ENCODE measurements at regions not wholly inside any gene's neighbourhood (a gene's known extent, or its start where the extent isn't known, plus 50 kb on each side); places are given as distances from the start of the nearest gene placed in this dataset.

GRCh38 chr5:133742431-133742988 is 130.2 kb upstream of the FSTL4 start:
- no peak for DNase-seq (ENCODE audit: low read depth)

- DNase-seq (ENCODE audit: low read depth), result no peak
Measured at GRCh38 chr5:133741818-133742355, 129.5 kb upstream of the FSTL4 start.

- no peak for DNase-seq (ENCODE audit: low read depth)
Measured at GRCh38 chr5:133741396-133741795, 129.1 kb upstream of the FSTL4 start.

- no peak for DNase-seq (ENCODE audit: low read depth)
Measured at GRCh38 chr5:133739181-133739780, 126.9 kb upstream of the FSTL4 start.

GRCh38 chr5:133738271-133738670 is 125.9 kb upstream of the FSTL4 start:
- no peak for DNase-seq (ENCODE audit: low read depth)

- no peak for DNase-seq (ENCODE audit: low read depth)
Measured at GRCh38 chr5:133736512-133736911, 124.2 kb upstream of the FSTL4 start.

- peak; percentile 1 for DNase-seq (ENCODE audit: low read depth)
Measured at GRCh38 chr5:133735346-133735745, 123.0 kb upstream of the FSTL4 start.

GRCh38 chr5:133734916-133735315 is 122.6 kb upstream of the FSTL4 start:
- no peak for DNase-seq (ENCODE audit: low read depth)

GRCh38 chr5:133732536-133732935 is 120.2 kb upstream of the FSTL4 start:
- no peak for DNase-seq (ENCODE audit: low read depth)

GRCh38 chr5:133731951-133732350 is 119.6 kb upstream of the FSTL4 start:
- DNase-seq (ENCODE audit: low read depth), result no peak

GRCh38 chr5:133730866-133731265 is 118.5 kb upstream of the FSTL4 start:
- no peak for DNase-seq (ENCODE audit: low read depth)

- DNase-seq (ENCODE audit: low read depth), result no peak
Measured at GRCh38 chr5:133730346-133730745, 118.0 kb upstream of the FSTL4 start.

GRCh38 chr5:133729800-133730199 is 117.5 kb upstream of the FSTL4 start:
- no peak for DNase-seq (ENCODE audit: low read depth)

- no peak for DNase-seq (ENCODE audit: low read depth)
Measured at GRCh38 chr5:133728475-133728874, 116.1 kb upstream of the FSTL4 start.

GRCh38 chr5:133727636-133728035 is 115.3 kb upstream of the FSTL4 start:
- DNase-seq (ENCODE audit: low read depth), result no peak

- DNase-seq (ENCODE audit: low read depth), result no peak
Measured at GRCh38 chr5:133723651-133724366, 111.5 kb upstream of the FSTL4 start.

GRCh38 chr5:133723126-133723525 is 110.8 kb upstream of the FSTL4 start:
- DNase-seq (ENCODE audit: low read depth), result no peak

GRCh38 chr5:133721365-133721764 is 109.0 kb upstream of the FSTL4 start:
- DNase-seq (ENCODE audit: low read depth), result no peak

GRCh38 chr5:133718457-133718856 is 106.1 kb upstream of the FSTL4 start:
- no peak for DNase-seq (ENCODE audit: low read depth)

- no peak for DNase-seq (ENCODE audit: low read depth)
Measured at GRCh38 chr5:133716532-133717183, 104.3 kb upstream of the FSTL4 start.

GRCh38 chr5:133715616-133716015 is 103.3 kb upstream of the FSTL4 start:
- no peak for DNase-seq (ENCODE audit: low read depth)

- DNase-seq (ENCODE audit: low read depth), result no peak
Measured at GRCh38 chr5:133715216-133715615, 102.9 kb upstream of the FSTL4 start.
